Stimulated activated naive B cell treated with anti-CD40 and anti-IgM and Interleukin-4, amounts not matched to agents 10 μg/mL and 1 μg/mL and 100 μg/mL, for 72 hours (primary cell): ENCODE measurements at regions not wholly inside any gene's neighbourhood (a gene's known extent, or its start where the extent isn't known, plus 50 kb on each side); places are given as distances from the start of the nearest gene placed in this dataset.
"Not testable (repeated sequence)": the region's sequence is repeated elsewhere in the genome, so short reads cannot be mapped to it uniquely, and the experiment has no call there.

Source experiments
- ATAC-seq, 2 donors: fragments of 150-1000 bp; cut with Tn5 transposase; replicated peaks; 2 replicates each; pipeline ENCODE4 v1.10.0; 2021; ENCODE audit warnings: moderate library complexity in 1 of 2
- DNase-seq: peaks from one replicate; pipeline ENCODE4 v3.0.0; 2021
- H3K27ac Mint-ChIP-seq: one replicate; pipeline ENCODE4 v1.8.0; 2022; ENCODE audit warnings: mild to moderate bottlenecking, mixed read lengths
- H3K27me3 Mint-ChIP-seq, 2 donors: one replicate each; pipeline ENCODE4 v1.8.0; 2022; ENCODE audit warnings: mixed read lengths in 2 of 2
- H3K36me3 Mint-ChIP-seq, 2 donors: one replicate each; pipeline ENCODE4 v1.8.0; 2022; ENCODE audit warnings: mixed read lengths in 2 of 2, mild to moderate bottlenecking in 1 of 2
- H3K4me1 Mint-ChIP-seq, 2 donors: one replicate each; pipeline ENCODE4 v1.8.0; 2022; ENCODE audit warnings: mixed read lengths in 2 of 2, mild to moderate bottlenecking in 1 of 2
- H3K4me3 Mint-ChIP-seq, 2 donors: one replicate each; pipeline ENCODE4 v1.8.0; 2022; ENCODE audit warnings: mild to moderate bottlenecking in 2 of 2, mixed read lengths in 2 of 2, moderate library complexity in 1 of 2
- H3K9me3 Mint-ChIP-seq, 2 donors: one replicate each; pipeline ENCODE4 v1.8.0; 2022; ENCODE audit warnings: mixed read lengths in 2 of 2, mild to moderate bottlenecking in 1 of 2

- no peak for DNase-seq
- no peak overlapping the region for H3K4me3 Mint-ChIP-seq
- H3K4me1 Mint-ChIP-seq: no peaks in the 10 kb centered on the region
- H3K27ac Mint-ChIP-seq: no peak overlapping the region
- H3K9me3 Mint-ChIP-seq: peaks cover 0 to 5% of the 10 kb centered on the region in 2 donors
- peaks cover 0 to 1% of the 10 kb centered on the region in 2 donors for H3K36me3 Mint-ChIP-seq
- peaks cover 4 to 8% of the 10 kb centered on the region in 2 donors for H3K27me3 Mint-ChIP-seq
- ATAC-seq: no peak
Observed at GRCh38 chr2:62611854-62612253, 93.7 kb upstream of the EHBP1 start.

- H3K36me3 Mint-ChIP-seq, H3K4me3 Mint-ChIP-seq, ATAC-seq, DNase-seq, H3K9me3 Mint-ChIP-seq, H3K27ac Mint-ChIP-seq: not testable (repeated sequence)
- peaks cover 11 to 16% of the 10 kb centered on the region in 2 donors for H3K27me3 Mint-ChIP-seq
- peaks cover 10 to 21% of the 10 kb centered on the region in 2 donors for H3K4me1 Mint-ChIP-seq
Observed at GRCh38 chr2:62605471-62605870, 99.5 kb upstream of the TMEM17 start.

GRCh38 chr2:62604336-62604735 lies 98.3 kb upstream of the TMEM17 start:
- Mint-ChIP-seq H3K4me1 (peaks cover 18 to 33% of the 10 kb centered on the region in 2 donors), H3K27me3 (peaks cover 11 to 16% of the 10 kb centered on the region in 2 donors), H3K9me3 (peaks cover 12 to 15% of the 10 kb centered on the region in 2 donors), H3K36me3 (peaks cover 14 to 20% of the 10 kb centered on the region in 2 donors), H3K4me3 (no peak overlapping the region), H3K27ac (no peak overlapping the region)
- ATAC-seq: no peak
- no peak for DNase-seq

DNA sequence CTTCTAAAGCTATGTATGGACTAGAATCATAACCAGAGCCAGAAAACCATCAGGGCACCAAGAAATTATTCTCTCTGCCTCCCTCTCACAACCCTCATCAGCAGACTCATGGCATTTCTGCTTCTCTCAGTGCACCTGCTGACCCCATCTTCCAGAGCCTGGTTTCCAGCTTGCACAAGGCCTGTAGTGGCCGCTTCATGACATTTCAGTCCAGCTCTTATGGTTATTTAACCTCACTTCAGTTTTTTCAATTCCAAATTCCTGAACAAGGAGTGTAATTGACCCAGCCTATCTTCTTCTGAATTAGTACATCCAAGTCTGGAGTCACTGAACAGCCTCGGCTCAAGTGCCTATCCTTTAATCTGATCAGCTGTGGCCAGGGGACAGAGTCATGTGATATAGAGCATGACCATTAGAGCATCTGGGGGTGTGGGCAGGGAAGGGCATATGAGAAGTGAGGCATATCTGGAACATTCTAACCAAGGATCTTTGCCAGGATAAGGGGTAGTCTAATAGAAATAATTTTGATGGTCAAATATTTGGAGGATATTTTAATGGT lies 97.2 kb upstream of the TMEM17 start:
- peaks cover 14 to 20% of the 10 kb centered on the region in 2 donors for H3K36me3 Mint-ChIP-seq
- peaks cover 11 to 16% of the 10 kb centered on the region in 2 donors for H3K27me3 Mint-ChIP-seq
- no peak overlapping the region for H3K27ac Mint-ChIP-seq
- H3K4me3 Mint-ChIP-seq: no peak overlapping the region
- DNase-seq (no peak), ATAC-seq (no peak)
- peaks cover 18 to 33% of the 10 kb centered on the region in 2 donors for H3K4me1 Mint-ChIP-seq
- H3K9me3 Mint-ChIP-seq: peaks cover 12 to 14% of the 10 kb centered on the region in 2 donors

GRCh38 chr2:62599674-62600410 lies 93.8 kb upstream of the TMEM17 start:
- H3K27me3 Mint-ChIP-seq, H3K27ac Mint-ChIP-seq, ATAC-seq, DNase-seq, H3K4me3 Mint-ChIP-seq: not testable (repeated sequence)
- H3K9me3 Mint-ChIP-seq: peaks cover 12% of the 10 kb centered on the region in 2 donors
- peaks cover 24 to 33% of the 10 kb centered on the region in 2 donors for H3K4me1 Mint-ChIP-seq
- H3K36me3 Mint-ChIP-seq: peaks cover 11 to 16% of the 10 kb centered on the region in 2 donors

- DNase-seq (no peak), ATAC-seq (no peak)
- H3K27me3 Mint-ChIP-seq: no peaks in the 10 kb centered on the region
- peaks cover 12% of the 10 kb centered on the region in 2 donors for H3K9me3 Mint-ChIP-seq
- peaks cover 11 to 16% of the 10 kb centered on the region in 2 donors for H3K36me3 Mint-ChIP-seq
- no peak overlapping the region for H3K4me3 Mint-ChIP-seq
- no peak overlapping the region for H3K27ac Mint-ChIP-seq
- H3K4me1 Mint-ChIP-seq: peaks cover 24% of the 10 kb centered on the region in 2 donors
Observed at GRCh38 chr2:62597323-62597722, 91.3 kb upstream of the TMEM17 start.

DNA sequence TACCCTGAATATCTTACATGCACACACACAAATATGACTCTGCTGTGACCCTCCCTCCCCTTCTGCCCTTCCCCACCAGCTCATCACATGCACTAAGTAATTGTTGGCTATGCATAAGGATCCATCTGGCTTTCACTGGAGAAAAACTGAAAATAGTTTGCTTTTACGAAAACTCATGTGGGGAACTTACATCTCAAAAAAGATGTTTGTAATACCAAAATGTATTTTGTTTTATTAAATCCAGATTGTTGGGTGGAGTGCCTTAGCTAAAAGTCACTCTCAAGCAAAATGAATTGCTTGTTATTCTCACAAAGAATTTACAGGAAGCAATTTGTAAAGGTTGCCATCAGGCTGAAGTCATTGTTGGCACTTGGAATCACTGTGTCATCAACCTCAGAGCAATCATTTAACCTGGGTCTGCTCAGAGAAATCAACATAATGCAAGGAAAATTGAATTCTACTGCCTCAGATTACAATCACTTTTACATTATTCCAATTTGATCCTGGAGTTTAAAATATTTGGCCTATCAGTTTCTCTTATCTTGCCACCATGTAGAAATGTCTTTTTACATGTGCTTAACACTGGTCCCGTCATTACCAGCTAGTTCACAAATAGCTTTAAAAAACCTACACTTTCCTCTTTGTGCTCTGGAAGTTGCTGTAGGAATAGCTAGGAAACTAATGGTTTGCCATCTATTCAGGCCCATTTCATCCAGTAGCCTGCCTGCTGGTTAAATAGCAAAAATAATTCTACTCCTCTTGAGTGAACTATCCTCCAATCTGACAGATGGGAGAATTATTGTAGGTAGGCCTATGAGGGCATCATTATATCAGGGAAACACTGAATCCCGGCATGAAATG lies 90.3 kb upstream of the TMEM17 start:
- Mint-ChIP-seq H3K27ac (no peak overlapping the region), H3K9me3 (peaks cover 12% of the 10 kb centered on the region in 2 donors), H3K4me1 (peaks cover 17 to 19% of the 10 kb centered on the region in 2 donors), H3K4me3 (no peak overlapping the region), H3K27me3 (no peaks in the 10 kb centered on the region), H3K36me3 (peaks cover 11 to 16% of the 10 kb centered on the region in 2 donors)
- ATAC-seq (no peak), DNase-seq (no peak)

DNA sequence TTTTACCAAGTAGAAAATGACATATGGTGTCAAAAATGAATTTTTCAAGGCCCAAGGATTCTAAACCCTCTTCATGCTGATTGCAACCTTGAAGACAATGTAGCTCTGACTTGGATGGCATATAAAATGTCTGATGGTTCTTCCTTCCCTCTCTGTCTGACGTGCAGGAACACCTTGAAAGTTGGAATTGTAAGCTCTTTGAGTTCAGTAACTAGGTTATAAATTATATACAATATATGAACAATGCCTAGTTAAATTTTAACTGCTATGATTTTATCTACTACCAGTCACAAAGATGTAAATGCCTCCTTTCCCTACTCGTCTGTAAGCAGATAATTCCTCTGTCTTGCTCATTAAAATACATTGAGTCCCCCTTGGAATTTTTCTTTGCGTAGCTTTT lies 89.5 kb upstream of the TMEM17 start:
- ATAC-seq (no peak), DNase-seq (no peak)
- H3K27ac Mint-ChIP-seq: no peak overlapping the region
- H3K9me3 Mint-ChIP-seq: peaks cover 10% of the 10 kb centered on the region in 2 donors
- no peaks in the 10 kb centered on the region for H3K27me3 Mint-ChIP-seq
- H3K4me1 Mint-ChIP-seq: peaks cover 11 to 14% of the 10 kb centered on the region in 2 donors
- H3K36me3 Mint-ChIP-seq: peaks cover 8 to 10% of the 10 kb centered on the region in 2 donors
- no peak overlapping the region for H3K4me3 Mint-ChIP-seq

GRCh38 chr2:62593825-62594224 lies 87.8 kb upstream of the TMEM17 start:
- no peak overlapping the region for H3K27ac Mint-ChIP-seq
- peaks cover 0 to 6% of the 10 kb centered on the region in 2 donors for H3K4me1 Mint-ChIP-seq
- H3K27me3 Mint-ChIP-seq: no peaks in the 10 kb centered on the region
- peaks cover 0 to 2% of the 10 kb centered on the region in 2 donors for H3K9me3 Mint-ChIP-seq
- ATAC-seq (no peak), DNase-seq (no peak)
- no peaks in the 10 kb centered on the region for H3K36me3 Mint-ChIP-seq
- H3K4me3 Mint-ChIP-seq: no peak overlapping the region

DNA sequence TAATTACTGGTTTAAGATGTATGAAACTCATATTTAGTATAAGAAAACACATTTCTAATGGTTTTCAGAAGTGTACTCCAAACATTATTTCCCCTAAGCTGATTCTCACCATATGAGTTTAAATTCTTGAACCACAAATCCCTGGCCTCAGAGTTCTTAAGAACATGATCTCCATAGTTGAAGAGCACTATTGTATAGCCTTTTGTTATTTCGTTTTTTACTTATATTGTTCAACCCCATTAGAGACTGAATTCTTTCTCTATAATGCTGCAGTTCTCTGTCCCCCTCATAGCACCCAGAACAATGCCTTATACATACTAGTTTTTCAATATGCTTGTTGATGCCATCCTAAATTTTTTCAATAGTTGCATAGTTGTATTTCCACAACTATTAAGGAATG lies 85.5 kb upstream of the TMEM17 start:
- no peak overlapping the region for H3K4me3 Mint-ChIP-seq
- DNase-seq (no peak), ATAC-seq (no peak)
- H3K27me3 Mint-ChIP-seq: no peaks in the 10 kb centered on the region
- no peak overlapping the region for H3K27ac Mint-ChIP-seq
- H3K4me1 Mint-ChIP-seq: peaks cover 0 to 1% of the 10 kb centered on the region in 2 donors
- H3K36me3 Mint-ChIP-seq: no peaks in the 10 kb centered on the region
- peaks cover 0 to 2% of the 10 kb centered on the region in 2 donors for H3K9me3 Mint-ChIP-seq

DNA sequence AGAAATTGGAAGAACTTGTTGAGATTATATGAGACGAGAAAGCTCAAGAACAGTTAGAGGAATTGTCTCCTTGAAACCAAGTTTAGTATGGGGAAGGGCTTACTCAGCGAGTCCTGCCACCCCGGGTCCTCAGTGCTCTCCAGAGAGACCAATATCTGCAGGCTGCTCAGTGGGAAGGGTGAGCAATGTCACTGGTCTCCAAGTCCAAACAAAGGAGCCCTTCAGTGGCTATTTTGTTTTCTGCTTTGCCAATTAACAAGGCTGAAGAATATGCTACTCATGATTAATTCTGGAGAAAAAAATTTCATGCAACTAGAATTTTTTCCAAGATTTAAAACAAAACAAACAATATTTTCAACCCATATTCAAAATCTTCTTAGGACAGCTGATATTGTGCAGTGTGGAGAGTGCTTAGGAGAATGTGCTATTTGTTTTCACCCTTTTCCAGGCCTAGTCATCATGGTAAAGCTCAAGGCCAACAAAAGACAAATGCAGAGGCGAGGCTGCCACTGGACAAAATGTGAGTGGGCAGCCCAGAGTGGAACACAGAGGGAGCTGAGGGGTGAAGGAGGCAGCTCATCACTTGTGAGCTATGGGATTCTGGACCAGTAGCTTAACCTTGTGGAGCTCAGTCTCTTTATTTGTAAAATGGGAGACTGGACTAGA lies 83.8 kb upstream of the TMEM17 start:
- H3K27me3 Mint-ChIP-seq: peaks cover 0 to 5% of the 10 kb centered on the region in 2 donors
- peaks cover 0 to 2% of the 10 kb centered on the region in 2 donors for H3K9me3 Mint-ChIP-seq
- H3K4me1 Mint-ChIP-seq: peaks cover 0 to 1% of the 10 kb centered on the region in 2 donors
- no peak for DNase-seq
- peaks cover 0 to 4% of the 10 kb centered on the region in 2 donors for H3K36me3 Mint-ChIP-seq
- H3K4me3 Mint-ChIP-seq: no peak overlapping the region
- no peak overlapping the region for H3K27ac Mint-ChIP-seq
- no peak for ATAC-seq

GRCh38 chr2:62587592-62587991 lies 81.6 kb upstream of the TMEM17 start:
- ATAC-seq (no peak), DNase-seq (no peak)
- peaks cover 0 to under 1% of the 10 kb centered on the region in 2 donors for H3K9me3 Mint-ChIP-seq
- H3K4me1 Mint-ChIP-seq: peaks cover 0 to 1% of the 10 kb centered on the region in 2 donors
- H3K36me3 Mint-ChIP-seq: peaks cover 0 to 4% of the 10 kb centered on the region in 2 donors
- H3K27me3 Mint-ChIP-seq: peaks cover 1 to 5% of the 10 kb centered on the region in 2 donors
- H3K27ac Mint-ChIP-seq: no peak overlapping the region
- H3K4me3 Mint-ChIP-seq: no peak overlapping the region

- peaks cover 0 to 4% of the 10 kb centered on the region in 2 donors for H3K9me3 Mint-ChIP-seq
- H3K4me3 Mint-ChIP-seq: no peak overlapping the region
- peaks cover 0 to 4% of the 10 kb centered on the region in 2 donors for H3K36me3 Mint-ChIP-seq
- no peak for DNase-seq
- H3K27me3 Mint-ChIP-seq: peaks cover 5 to 6% of the 10 kb centered on the region in 2 donors
- no peak overlapping the region for H3K27ac Mint-ChIP-seq
- ATAC-seq: peak in 1 of 2 donors; percentile 46
- H3K4me1 Mint-ChIP-seq: peaks cover 0 to 1% of the 10 kb centered on the region in 2 donors
Observed at GRCh38 chr2:62586981-62587380, 81.0 kb upstream of the TMEM17 start.
